Epithelial cell of esophagus (primary cell): ENCODE measurements at regions not wholly inside any gene's neighbourhood (a gene's known extent, or its start where the extent isn't known, plus 50 kb on each side); places are given as distances from the start of the nearest gene placed in this dataset.

Experiments
- DNase-seq: peaks from one replicate; pipeline ENCODE4 v3.0.0; 2010; ENCODE audit warnings: low read depth
- H3K4me3 ChIP-seq: 2 replicates; pipeline ENCODE4 v1.5.1; 2011; ENCODE audit warnings: mild to moderate bottlenecking, low read length, control low read depth
- TF ChIP-seq, protein P1 (sequence below): IDR thresholded peaks from 2 replicates; pipeline ENCODE4 v1.5.1; 2011; ENCODE audit warnings: low read depth, mild to moderate bottlenecking, low read length, control low read depth, inconsistent platforms; ENCODE audit not compliant: insufficient read depth; ENCODE audit errors: missing control alignments

DNA sequence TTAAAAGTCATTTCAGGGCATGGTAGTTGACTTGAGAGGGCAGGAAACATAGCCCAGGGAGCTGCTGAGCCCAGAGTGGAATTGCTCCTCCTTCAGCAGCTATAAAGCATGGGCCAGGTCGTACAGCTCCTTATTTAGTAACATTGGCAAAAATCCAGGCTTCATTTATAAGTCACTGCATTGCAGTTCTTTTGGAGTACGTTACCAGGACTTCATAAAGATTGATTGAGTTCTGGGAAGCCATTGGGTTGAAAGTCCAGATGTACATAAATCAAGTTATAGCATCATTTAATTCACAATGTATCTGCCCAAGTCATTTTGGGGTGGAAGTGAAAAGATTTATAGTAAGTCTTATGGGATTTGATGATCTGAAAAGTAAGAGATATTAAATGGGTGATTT is 53.0 kb upstream of the ANKEF1 start:
- DNase-seq = peak; percentile 15
- no peak overlapping the region for H3K4me3 ChIP-seq
- TF ChIP-seq, protein P1, sequence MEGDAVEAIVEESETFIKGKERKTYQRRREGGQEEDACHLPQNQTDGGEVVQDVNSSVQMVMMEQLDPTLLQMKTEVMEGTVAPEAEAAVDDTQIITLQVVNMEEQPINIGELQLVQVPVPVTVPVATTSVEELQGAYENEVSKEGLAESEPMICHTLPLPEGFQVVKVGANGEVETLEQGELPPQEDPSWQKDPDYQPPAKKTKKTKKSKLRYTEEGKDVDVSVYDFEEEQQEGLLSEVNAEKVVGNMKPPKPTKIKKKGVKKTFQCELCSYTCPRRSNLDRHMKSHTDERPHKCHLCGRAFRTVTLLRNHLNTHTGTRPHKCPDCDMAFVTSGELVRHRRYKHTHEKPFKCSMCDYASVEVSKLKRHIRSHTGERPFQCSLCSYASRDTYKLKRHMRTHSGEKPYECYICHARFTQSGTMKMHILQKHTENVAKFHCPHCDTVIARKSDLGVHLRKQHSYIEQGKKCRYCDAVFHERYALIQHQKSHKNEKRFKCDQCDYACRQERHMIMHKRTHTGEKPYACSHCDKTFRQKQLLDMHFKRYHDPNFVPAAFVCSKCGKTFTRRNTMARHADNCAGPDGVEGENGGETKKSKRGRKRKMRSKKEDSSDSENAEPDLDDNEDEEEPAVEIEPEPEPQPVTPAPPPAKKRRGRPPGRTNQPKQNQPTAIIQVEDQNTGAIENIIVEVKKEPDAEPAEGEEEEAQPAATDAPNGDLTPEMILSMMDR = no peak

DNA sequence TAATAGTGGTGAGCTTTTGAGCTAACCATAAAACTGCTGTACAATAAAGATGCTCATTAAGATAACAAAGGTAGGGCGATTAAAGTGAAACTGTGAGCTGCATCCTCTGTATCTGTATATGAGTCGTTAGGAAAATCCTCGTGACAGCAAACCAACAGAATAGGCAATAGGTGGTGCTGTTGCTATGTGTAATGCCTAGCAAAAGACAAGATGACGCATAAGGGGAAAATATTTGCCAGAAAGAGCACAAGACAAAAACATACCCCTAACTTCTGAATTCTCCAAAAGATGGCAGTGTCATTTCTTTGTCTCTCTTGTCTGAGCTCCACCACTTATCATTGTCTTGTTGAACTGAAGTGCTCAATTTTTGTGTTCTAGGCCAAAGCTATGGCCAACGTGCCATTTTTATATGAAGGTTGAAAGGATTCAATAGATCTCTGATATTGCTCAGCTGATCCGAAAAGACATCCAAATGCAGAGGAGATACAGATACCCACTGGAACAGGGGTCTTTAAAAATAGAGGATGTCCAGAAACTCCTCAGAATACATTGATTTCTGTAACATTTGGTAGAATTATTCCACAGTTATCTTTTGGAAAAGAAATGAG is 56.3 kb upstream of the ANKEF1 start:
- no peak overlapping the region for H3K4me3 ChIP-seq
- TF ChIP-seq, protein P1 = peak; percentile 76
- DNase-seq = peak; percentile 90

DNA sequence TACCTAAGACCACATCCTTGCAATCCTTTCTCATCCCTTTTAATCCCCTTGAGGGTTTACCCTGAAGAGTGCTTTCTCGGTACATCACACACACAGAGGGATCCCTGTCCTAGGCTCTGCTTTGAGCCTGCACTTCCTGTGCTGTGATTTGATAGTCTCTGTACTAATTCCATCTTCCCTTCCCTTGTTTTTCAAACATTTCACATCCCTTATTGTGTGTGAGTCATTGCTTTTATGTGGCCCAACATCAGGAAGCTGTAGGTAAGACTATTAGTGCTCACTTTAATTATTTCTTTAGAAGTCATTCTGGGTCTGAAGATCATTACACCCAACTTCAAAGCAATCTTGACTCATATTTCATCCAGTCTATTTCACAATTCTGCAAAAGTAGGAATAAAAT is 57.2 kb upstream of the ANKEF1 start:
- peak; percentile 70 for DNase-seq
- TF ChIP-seq, protein P1 = no peak
- no peak overlapping the region for H3K4me3 ChIP-seq

DNA sequence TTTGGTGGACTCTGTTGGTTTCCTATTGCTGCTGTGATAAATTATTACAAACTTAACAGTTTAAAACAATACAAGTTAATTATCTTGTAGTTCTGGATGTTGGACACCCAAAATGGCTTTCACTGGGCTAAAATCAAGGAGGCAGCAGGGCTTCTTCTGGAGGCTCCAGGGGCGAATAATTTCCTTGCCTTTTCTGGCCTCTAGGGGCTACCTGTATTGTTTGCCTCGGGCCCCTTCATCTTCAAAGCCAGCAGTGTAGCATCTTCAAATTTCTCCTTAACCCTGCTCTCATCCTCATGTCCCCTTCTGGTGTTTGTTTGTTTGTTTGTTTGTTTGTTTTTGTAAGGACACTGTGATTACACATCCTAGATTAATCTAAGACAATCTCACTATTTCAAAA is 60.5 kb upstream of the ANKEF1 start:
- no peak for DNase-seq
- TF ChIP-seq, protein P1 = peak; percentile 6
- no peak overlapping the region for H3K4me3 ChIP-seq

DNA sequence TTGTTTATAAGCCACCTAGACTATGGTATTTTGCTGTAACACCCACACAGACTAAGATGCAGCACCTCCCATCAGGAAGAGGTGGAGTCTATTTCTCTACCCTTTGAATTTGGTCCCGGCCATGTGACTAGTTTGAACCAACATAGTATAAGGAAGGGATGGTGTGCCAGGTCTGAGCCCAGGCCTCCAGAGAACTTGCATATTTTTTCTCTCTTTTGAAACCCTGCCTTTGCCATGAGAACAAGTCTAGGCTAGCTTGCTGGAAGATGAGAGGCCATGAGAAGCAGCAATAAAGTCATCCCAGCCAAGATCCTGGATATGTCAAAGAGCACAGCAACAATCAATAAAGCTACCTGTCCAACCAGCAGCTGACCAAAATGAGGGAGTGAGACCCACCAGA is 63.0 kb upstream of the ANKEF1 start:
- peak; percentile 67 for DNase-seq
- no peak overlapping the region for H3K4me3 ChIP-seq
- TF ChIP-seq, protein P1 = no peak

DNA sequence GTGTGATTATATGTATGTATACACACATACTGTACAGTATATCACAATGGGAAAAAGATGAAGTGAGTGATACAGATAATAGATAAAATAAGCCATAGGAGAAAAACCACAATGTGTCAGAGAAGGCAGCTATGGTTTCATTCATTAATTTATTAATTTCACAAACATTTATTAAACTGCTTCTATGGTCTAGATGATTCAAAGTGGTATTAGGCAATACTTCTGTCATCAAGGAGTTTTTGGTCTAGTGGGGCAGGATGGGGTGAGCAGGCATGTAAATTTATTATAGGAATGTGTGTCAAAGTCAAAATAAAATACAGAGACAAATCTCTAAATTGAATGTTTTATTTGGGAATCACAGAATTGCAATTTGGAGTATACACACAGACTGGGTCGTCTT is 65.2 kb upstream of the ANKEF1 start:
- DNase-seq = peak; percentile 58
- TF ChIP-seq, protein P1 = no peak
- H3K4me3 ChIP-seq = no peak overlapping the region

DNA sequence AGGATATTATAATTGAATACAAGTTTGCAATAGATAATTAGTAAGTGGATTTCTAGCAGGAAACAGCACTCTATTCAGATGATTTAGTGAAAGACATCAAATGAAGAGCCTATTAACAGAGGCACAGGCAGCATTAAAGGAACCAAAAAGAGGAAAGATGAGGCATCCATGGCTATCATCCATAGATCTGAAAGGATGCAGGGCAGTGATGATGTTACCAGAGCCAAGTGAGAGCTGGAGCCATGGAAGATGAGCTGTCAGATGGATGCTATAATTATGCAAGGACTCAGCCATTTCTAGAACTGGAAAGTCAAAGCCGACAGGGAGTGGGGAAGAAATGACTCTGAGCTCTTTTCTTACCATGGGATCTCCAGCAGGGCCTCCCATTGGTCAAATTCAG is 66.8 kb upstream of the ANKEF1 start:
- TF ChIP-seq, protein P1 = no peak
- H3K4me3 ChIP-seq = no peak overlapping the region
- DNase-seq = no peak
